ENCODE measurements at regions not wholly inside any gene's neighbourhood (a gene's known extent, or its start where the extent isn't known, plus 50 kb on each side); places are given as distances from the start of the nearest gene placed in this dataset.

GRCh38 chr1:218836264-218836663 lies 337.4 kb upstream of the LYPLAL1 start:
- DNase-seq, result no peak

DNA sequence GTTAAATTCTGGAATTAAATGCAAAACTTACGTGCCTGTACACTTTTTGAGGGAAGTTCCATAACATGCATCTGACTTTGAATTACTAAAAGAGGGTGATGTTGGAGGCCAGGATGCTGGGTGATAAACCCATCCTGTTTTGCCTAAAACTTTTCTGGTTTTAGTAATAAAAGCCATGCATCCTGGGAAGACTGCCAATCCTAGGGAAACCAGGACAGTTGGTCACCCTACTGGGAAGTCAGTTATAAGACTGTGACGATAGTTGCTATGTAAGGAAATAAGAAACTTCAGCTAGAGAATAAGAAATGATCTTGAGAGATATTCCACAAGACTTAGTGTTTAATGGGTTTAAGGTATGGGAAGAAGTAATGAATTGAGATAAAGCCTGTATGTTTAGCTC lies 336.6 kb upstream of the LYPLAL1 start:
- DNase-seq, result no peak

GRCh38 chr1:218845589-218845988 lies 328.1 kb upstream of the LYPLAL1 start:
- no peak for DNase-seq

DNA sequence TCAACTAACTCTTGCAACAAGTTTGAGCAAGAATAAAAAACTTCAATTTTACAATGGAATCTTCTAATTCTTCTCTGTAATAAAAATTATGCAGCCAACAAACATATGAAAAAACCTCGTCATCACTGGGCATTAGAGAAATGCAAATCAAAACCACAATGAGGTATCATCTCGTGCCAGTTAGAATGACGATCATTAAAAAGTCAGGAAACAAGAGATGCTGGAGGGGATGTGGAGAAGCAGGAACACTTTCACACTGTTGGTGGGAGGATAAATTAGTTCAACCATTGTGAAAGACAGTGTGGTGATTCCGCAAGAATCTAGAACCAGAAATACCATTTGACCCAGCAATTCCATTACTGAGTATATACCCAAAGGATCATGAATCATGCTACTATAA lies 327.5 kb upstream of the LYPLAL1 start:
- no peak for DNase-seq

DNA sequence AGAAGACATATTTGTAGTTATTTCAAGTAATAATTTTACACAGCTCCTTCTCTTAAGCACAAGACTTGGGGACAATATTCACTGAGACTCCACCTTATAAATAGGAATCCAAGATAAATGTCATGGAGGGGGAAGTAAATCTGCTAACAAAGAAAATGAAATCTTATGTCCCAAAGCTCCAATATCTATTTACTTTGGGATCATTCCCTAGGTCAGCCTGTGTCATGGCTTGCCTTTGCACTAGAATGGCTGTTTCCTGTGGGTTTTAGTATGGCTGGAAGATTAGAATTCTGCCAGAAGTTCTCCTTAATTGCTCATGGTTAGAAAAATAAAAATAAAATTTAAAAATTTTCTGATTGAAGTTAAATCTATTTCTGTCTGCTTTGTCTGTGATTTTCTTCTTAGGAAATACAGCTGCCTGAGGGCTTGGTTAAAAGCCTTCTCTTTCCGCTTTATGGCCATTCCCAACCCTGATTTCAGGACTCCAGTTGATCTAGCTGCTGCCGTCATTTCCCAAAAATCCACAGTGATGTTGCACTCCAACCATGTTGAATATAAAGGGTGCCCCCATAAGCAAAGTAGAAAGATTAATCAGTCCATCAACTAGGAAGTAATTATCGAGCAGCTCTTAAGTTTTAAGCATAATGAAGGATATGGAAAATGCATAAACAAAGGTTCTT lies 326.4 kb upstream of the LYPLAL1 start:
- no peak for DNase-seq

DNA sequence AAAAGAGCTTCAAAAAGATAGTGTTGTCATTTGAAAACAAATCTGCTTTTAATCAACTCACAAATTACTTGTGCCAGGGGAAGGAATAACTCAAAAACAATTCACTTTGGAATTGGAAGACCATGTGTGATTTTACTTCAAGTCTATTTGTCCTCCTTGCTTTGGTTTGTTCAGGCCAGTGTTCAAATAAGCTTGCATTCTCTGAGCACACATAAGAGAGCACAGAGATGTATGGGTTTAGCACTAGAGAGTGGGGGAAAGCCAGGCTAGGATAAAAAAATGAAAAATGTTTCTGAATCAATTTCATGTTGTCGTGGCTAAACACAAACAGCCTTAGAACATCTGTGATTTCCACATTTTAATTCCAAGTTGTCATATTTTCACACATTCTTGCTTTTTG lies 325.7 kb upstream of the LYPLAL1 start:
- DNase-seq, result no peak

- DNase-seq, result no peak
Measured at GRCh38 chr1:218850367-218850766, 323.3 kb upstream of the LYPLAL1 start.

DNA sequence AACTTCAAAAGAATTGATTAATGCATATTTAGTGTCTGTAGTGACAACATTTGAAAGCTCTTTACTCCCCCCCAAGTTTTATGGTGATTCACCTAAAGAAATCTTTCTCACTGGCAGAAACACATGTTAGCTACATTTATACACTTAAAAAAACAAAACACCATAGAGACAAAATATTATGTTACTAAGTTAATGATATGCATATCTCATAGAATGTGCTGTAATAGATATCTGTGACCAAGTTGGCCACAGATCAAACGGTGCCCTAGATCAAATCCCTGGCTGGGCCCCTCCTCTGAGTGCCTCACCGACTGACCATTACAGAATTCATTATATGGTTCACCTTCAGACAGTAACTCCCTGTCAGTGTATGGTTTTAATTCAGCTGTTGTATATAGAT lies 322.1 kb upstream of the LYPLAL1 start:
- DNase-seq, result no peak

DNA sequence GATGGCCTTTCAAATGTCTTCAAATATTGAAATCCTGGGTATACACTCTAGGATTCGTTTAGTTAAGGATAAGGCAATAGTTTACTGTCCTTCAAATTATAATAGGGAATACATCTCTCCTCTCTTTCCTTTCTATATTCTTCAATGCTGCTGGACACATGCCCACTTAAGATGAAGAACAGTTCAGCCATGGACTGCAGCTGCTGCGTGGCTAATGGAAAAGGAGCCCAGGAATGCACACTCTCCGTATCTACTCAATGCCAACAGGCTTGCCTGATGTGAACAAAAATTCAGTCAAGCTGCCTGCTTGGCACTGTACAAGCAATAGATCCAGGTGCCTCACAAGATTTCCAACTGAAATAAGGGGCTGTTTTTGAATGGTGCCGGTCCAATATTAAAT lies 321.2 kb upstream of the LYPLAL1 start:
- no peak for DNase-seq

DNA sequence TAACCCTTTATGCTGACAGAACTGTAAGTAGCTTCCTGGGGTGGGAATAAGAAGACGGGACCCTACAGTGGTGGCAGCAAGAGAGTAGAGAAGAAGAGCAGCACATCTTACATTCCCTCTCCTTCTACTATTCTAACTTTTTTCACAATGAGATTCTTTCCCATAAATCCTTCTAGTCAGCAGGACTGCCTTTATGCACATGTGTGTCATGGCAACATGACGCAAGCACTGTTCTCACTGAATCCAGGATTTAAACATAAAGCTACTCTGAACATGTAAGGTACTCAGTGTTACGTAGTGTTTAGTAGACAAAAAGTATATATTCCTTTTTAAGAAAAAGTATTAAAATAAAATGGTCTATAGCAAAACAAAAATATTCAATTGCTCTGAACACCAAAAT lies 309.7 kb upstream of the LYPLAL1 start:
- no peak for DNase-seq

- DNase-seq, result no peak
Measured at GRCh38 chr1:218865591-218865990, 308.1 kb upstream of the LYPLAL1 start.

DNA sequence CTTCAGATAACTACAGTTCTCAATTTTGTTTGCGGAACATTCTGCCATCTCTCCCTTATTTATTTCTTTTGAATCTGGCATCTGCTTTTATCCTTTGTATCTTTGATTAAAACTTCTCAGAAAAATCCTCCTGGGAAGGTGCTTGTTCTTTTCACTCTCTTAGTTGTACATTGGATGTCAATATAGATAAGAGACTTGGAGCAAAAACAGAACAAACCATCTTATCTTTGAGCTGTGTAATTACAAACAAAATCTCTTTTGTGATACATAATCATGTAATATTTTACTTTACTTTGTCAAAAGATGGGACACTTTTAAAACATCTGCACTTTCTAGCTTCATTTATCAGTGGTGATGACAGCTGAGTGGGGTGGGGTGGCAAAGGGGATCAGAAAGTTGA lies 307.2 kb upstream of the LYPLAL1 start:
- DNase-seq, result no peak

GRCh38 chr1:218867066-218867465 lies 306.6 kb upstream of the LYPLAL1 start:
- no peak for DNase-seq

GRCh38 chr1:218867941-218868626 lies 305.6 kb upstream of the LYPLAL1 start:
- DNase-seq, result no peak

GRCh38 chr1:218869276-218869675 lies 304.4 kb upstream of the LYPLAL1 start:
- no peak for DNase-seq

DNA sequence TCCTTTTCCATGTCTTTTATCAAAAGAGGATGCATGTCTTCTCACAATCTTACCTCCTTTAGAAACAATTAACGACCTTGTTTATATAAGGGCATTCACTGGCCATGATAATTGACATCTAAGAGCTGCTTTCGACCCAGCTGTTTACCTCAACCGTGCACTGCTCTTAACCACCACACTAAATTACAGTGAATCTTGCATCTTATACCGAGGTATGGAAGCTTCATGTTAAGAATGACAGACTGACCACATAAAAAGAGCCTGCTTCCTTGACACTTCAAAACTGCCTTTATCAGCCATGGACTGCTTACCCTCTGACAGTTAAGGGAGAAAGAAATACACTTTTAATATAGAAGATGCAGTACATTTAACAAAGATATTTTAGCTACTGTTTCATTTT lies 301.7 kb upstream of the LYPLAL1 start:
- DNase-seq, result no peak

GRCh38 chr1:218872928-218873327 lies 300.8 kb upstream of the LYPLAL1 start:
- no peak for DNase-seq

DNA sequence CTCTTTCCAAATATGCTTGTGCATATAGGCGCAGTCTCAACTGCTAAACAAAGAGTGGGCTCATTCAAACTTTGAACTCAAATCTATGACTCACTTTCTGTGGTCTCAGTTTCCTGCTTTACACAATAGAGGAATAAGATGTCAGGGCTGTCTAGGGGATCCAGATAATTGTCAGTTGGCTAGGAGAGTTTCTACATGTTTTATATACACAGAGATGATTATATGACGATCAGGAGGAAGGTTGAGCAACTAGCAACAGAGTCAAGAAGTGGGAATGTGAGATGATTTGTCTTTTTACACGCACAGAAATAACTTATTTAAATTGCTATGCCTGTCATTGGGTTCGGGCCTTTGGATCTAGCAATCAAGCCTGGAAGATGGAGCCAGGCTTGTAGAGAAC lies 299.4 kb upstream of the LYPLAL1 start:
- no peak for DNase-seq

DNA sequence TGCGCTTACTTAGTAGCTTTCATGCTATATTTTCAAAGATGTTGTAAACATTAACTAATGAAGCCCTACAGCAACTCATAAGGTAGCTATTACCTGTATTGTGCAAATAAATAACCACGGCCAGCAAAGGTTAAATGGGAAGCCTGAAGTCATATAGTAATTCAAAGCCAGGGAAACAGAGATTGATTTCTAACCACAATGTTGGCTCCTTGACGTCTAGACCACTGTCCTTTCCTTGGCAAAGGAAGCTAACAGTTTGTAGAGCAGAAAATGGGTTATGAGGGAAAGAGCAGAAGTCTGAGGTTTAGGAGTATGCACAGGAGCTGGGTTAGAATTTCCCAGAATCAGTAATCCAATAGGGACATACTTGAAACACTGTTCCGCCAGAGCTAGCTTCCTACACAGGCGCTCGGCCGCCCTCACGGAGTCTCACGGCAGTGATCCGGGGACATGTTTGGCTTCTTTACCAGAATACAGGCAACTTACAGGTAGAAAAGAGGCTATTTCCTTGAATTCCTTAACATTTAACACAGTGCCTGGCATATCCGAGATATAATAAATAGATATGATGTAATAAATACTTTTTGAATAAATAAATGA lies 298.8 kb upstream of the LYPLAL1 start:
- DNase-seq, result no peak

- no peak for DNase-seq
Measured at GRCh38 chr1:218878369-218878768, 295.3 kb upstream of the LYPLAL1 start.

GRCh38 chr1:218880484-218881060 lies 293.1 kb upstream of the LYPLAL1 start:
- DNase-seq, result no peak

- no peak for DNase-seq
Measured at GRCh38 chr1:218882454-218882853, 291.2 kb upstream of the LYPLAL1 start.

GRCh38 chr1:218886101-218886871 lies 287.4 kb upstream of the LYPLAL1 start:
- peak; percentile 22 for DNase-seq

All from midbrain (tissue), 1 donor.